ENCODE measurements at regions not wholly inside any gene's neighbourhood (a gene's known extent, or its start where the extent isn't known, plus 50 kb on each side); places are given as distances from the start of the nearest gene placed in this dataset.
A peak's percentile ranks its signal among the peaks of the same experiment; 100 is the strongest.

DNA sequence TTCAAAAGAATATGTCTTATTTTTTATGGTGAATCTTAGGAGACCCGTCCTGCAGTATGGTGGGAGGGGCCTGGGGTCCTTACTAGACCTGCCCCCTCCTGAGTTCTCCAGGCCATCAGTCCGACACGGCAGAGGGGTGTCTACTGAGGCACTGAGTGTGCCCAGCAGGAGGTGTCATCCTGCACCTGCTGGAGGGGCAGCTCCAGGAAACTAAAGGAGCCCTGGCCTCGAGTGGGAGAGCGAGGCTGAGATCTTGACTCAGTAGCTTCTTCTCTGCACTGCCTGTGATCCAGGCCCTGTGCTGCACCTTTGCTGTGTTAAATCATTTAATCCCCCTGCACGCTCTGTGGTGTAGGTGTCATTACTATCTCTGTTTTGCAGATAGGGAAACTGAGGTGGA, 587.7 kb downstream of the PTPRU start:
- no peak for DNase-seq

DNA sequence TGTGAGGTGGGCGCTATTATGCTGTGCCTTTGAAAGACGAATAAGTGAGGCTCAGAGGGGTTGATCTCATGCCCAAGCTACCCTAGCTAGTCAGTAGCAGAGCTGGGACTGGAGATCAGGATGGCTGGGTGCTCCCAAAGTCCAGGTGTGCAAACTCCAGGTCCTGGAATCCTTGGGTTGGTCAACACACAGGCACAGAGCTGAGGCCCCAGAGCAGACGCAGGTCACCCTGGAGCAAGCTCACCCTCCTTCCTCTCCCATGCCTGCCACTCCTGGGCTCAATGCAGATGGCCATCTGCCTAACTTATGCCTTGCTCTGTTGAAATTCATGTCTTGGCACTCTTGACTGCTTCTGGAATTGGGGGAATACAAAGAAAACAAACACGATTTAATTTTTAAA, 587.2 kb downstream of the PTPRU start:
- DNase-seq, result no peak

DNA sequence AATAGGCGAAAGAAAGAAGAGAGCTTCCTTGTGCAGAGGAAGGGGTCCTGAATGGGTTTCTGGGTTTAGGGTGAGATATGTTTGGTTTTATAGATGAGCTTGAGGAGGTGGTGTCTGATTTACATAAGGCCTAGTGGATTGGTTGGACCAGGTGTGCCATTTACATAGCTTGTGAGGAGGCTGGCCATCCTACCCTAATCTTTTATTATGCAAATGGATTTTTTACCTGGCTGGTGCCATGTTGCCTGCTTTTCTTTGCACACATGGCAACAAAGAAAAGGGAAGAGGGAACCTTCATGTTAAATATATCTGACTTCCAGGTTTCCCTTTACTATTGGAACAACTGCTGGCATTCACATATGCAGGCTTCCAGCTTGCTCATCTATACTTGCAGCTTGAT, 585.3 kb downstream of the PTPRU start:
- DNase-seq, result no peak

DNA sequence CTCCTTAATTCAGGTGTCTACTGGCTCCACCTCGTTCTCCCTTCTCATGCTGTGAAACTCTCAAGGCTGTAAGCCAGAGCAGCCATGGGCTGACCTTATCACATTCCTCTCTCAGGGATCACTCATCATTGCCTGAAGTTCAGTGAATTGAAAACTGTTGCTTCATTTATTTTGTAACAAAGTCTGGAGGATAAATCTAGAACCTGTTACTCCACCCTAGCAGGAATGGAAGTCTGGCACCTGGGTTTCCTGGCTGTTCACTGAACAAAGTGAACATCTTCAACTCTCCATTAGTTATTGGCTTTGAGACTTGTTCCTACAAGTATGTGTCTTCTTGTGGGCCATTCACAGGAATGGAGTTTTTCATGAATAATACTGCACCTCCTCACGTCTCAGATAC, 584.1 kb downstream of the PTPRU start:
- no peak for DNase-seq

DNA sequence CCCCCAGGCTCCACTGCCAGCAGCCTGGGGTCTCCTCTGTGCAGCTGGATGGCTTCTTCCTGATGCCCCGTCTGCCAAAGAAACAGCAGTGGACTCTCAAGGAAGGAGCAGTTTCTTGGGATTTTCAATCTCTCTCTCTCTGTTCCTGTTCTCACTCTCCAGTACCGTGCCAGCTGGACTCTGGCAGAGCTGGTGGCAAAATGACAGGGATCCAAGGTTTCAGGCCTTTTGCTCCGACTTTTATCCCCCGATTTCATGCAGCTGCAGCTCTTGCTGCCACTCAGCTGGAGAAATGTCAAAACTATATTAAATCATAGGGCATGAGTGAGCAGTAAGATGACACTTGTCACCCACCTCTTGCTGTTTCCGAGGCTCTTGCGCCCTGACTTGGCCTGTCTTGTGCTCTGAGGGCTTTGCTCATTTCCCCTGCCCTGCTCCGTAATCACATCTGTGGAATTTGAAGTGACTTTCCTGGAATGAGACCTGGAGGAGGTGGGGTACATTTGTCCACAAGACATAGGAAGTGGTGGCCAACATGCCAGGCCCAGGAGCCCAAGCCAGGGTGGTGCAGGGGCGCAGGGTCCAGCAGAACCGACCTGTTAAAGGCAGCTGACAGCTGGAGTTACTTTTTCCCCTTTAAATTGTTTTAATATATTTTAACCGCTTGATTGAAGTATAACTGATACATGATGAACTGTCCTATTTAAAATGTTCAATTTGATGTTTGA, 576.2 kb downstream of the PTPRU start:
- no peak for DNase-seq

DNA sequence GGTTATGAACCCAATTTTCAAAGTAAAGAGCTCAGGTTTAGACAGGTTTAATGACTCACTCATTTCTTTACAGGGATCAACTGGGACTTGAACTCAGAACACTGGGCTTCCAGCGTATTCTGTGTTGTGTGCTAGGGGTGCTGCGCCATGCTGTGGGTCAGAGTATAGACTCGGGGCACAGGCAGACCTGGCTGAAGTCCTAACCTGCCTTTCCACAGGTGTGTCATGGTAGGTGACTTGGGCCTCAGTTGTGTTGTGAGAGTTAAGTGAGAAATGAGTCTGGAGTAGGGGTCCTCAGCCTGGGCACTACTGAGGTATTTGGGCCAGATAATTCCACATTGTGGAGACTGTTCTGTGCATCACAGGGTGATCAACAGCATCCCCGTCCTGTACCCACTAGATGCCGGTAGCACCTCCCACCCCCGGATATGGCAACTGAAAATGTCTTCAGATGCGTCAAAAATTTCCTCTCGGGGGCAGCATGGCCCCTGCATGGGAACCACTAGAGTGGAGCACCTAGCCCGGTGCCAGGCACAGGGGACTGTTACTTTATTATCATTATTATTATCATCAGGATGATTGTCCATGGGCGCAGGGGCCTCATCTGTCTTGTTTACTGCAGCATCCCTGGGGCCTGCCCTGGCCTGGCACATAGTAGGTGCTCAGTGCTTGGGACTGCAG, 575.5 kb downstream of the PTPRU start:
- DNase-seq, result no peak

DNA sequence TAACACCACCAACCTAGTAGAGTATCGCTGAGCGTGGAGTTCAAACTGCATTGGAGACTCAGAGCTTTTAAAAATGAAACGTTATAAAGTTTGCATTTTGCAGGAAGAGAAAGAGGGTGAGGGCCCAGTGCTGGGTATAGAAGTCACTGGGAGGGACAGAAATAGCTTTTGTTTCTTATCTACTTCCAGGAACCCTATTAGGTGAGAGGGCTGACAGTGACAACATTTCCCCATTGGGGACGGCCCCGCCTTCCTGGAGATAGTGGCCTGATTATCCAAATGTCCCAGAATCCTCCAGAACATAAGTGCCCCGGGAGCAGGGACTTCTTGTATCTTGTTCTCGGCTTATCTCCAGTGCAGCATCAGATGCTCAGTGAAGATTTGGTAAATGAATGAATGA, 574.9 kb downstream of the PTPRU start:
- DNase-seq, result no peak

DNA sequence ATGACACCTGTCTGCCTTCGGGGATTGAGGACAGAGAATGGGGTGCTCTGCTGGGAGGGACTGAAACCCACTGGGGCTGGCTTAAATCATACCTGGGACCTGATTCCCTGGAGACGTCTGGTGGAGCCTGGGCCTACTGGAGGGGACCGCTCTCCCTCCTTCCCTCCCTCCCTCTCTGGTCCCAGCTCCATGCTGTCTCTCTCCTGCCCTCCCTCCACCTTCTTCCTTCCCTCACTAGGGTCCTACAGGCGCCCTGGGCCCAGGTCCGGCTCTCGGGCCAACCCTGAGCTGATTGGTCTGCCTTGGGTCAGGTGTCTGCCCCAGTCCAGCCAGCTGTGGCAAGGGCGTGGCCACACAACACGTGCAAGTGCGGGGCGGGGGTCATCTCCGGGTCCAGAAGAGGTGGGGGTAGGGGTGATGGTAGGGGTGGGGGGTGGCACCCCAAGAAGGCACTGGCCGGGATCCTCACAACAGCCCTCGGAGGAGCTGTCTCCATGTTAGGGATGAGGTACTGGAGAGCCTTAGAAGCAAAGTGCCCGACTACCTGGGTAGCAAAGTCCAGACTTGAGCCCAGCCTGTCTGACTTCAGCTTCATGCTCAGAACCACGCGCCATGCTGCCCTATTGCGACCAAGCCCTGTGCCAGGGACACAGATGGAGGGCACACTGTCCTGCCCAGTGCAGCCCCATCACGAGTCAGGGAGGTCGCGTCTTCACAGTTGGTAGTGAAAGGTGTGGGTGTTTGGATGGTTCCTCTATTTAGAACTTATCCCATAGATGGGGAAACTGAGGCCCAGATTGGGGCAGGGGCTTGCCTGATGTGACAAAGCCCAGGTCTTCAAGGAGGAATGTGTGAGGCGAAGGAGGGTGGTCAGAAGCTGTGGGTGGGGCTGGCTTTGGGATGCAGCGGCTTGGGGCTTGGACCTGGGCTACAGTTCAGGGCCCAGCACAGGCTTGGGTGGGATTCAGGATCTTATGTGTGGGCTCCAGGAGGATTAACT, 574.1 kb downstream of the PTPRU start:
- peak in 1 of 2 experiments; percentile 1 for DNase-seq

DNA sequence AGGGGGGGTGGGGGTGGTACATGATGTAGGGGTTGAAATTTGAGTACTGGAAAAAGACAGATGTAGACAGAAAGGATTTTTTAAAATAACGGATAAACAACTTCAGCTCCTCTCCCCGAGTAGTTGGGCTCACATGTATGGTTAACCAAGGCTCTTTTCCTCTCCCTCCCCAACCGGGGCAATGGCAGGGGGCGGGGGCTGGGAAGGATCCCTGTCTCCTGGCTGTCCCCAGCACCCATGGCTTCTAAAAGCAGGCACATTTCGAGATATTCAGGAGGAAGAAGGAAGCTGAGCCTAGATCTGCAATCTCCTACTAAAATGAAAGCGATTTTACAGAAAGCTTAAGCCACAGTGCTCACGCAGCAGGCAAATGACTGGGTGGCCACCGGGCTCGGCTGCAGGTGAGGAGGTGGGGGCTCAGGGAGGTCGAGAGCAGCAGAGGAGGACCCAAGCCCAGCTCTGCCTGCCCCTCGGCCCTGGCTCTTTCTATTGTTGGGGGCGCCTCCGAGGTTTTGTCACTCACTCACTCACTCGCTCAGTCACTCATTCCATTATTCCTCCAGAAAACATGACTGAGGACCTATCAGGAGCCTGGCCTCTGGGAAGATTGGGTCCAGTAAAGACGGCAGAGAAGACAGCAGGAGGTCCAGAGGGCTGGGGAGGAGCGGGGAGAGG, 573.3 kb downstream of the PTPRU start:
- no peak for DNase-seq

DNA sequence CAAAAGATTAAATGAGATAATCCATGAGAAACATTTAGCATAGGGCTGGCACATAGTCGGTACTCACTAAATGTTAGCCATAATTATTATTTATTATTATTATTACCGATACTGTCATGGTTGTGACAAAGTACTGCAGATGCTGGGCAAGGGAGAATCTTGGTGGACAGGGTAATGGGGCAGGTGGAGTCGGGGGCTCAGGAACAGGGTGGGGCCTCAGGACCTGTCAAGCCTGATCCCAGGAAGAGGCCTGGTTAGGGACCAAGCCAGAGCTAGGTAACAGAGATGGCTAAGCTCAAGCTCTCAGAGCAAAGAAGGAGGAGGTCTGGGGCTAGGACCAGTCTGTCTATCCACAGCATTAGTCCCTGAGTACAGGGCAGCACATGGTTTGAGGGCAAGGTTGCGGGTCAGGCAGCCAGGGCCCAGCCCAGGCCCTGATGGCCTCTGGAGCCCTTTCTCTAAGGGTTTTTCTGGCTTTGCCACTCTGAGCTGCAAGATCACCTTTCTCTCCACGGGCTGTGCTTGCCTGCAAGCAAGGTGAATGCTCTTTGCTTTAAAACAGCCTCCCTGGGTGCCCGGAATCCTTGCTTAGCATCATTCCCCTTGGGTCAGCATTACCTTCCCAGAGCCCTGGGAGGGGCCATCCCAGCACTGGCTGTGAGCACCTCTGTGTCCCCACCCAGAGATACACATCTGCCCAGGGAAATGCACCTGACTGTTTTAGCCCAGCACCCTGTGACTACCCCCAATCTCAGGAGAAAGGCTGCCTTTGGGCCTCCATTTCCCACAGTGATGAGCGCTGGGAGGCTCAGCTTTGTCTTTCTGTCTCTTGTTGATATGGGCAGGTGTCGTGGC, 572.0 kb downstream of the PTPRU start:
- DNase-seq, result no peak

DNA sequence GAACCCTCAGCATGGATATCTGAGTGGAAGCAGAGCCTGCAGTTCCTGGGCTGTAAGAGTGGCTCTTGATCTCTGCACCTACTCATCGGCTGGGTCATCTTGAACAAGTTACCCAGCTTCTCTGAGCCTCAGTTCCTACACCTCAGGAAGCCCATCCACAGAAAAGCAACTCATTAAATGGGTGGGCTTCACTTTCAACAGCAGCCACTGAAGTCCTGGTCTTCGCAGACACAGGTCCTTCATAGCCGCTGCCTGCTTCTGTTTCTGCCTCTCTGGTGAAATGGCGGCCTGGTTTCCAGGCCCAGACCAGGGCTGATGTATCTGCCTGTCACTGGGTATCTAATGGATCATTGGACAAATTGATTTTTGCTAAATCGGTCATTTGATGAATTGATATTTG, 571.4 kb downstream of the PTPRU start:
- no peak for DNase-seq

DNA sequence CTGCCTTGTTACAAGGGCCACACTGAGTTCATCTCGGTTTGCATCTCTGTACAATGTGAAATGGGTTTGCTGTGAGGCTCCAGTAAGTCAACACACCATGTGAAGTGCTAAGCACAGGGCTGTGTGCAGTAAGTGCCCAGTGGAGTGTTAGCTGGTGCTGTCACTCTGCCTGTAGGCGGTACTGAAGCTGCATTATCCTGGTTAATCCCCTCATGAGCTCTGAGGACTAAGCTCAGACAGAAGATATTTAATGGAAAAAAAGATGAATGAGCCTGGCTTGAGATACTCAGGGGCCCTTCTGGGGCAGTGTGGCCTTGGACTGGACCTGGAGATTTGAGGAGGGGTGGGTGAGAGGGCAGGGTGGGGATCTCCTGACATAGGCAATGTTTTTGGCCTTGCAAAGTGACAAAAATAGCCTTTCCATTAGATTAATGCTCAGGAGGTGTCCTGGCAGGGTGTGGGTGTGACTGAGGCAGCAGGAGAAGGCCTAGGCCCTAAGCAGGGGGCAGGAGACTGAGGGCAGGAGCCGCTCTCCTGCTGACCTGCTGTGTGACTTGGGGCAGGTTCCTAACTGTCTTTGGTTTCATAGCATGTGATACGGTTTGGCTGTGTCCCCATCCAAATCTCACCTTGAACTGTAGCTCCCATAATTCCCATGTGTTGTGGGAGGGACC, 570.5 kb downstream of the PTPRU start:
- no peak for DNase-seq

DNA sequence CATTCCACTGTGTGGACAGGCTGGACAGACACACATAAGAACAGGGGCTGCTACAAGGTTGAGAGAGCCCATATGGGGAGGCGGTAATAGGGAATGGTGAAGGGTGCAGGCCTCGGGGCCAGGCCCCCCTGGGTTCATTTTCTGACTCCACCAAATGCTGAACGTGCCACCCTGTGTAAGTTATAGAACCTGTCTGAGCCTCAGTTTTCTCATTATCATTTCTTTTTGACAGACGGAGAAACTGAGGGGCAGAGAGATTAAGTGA, 569.5 kb downstream of the PTPRU start:
- DNase-seq, result no peak

DNA sequence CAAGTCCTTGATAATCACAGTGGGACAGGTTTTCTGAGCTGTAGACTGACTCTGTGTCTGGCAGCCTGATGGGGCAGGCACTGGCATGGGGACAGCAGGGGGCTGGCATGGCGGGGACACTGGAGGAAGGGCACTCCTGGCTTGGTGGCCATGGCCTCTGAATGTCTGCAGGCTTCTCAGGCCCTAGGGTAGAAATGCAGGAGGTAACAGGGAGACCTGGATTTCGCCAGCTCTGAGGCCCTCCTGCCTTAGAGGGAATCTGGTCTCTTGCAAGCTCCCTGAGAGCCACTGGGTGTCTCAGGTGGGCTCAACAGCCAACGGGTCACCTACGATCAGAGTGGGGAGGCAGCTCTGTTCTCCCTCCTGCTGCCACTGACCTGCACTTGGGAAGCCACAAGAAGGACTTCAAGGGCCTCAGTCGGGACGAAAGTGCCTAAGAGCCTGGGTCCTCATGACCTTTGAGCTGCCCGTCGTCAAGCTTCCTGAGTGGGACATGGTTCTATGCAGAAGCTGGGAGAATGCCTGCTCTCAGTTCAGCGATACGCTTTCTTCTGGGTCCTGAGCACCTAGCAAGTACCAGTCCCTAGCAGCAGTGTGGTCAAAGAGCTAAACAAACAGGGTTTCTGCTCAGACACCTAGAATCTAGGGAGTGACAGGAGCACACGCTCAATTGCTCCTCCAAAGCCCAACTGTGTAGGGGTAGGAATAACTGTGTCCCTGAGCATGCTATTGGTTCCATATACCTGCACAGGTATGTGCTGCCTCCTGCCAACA, 569.0 kb downstream of the PTPRU start:
- peak in 1 of 2 experiments; percentile 7 for DNase-seq

DNA sequence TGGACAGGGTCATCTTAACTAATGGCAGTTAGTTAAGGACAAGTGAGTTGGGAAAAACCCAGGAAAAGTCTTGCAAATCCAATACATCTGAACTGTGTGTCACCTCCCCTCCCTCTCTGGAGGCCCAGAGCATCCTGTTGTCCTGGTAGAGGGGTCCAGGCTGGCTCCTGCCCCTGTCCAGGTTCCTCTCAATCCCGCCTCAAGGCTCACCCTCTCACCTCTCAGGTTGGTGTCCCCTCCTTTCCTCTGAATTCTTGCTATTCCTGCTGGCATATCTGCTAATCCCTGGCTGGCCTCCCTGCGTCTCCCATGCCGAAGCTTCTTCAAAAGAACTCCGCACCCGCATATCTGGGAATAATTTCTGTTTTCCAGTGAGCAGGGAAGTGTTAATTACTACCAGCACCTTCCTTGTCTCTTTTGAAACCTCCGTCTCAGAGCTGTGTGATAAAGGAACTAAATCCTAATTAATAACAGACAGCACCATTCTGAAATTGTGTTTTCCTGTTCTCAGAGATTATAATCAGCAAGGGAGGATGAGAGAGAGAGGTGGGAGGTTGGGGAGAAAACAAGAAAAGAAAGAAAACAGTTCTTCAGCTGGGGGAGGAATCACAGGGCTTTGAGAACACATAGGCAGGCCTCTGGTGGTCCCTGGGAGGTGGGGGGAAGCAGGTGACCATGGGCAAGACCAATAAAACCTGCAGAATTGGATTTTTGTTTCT, 568.0 kb downstream of the PTPRU start:
- peak in 1 of 2 experiments; percentile 8 for DNase-seq

DNA sequence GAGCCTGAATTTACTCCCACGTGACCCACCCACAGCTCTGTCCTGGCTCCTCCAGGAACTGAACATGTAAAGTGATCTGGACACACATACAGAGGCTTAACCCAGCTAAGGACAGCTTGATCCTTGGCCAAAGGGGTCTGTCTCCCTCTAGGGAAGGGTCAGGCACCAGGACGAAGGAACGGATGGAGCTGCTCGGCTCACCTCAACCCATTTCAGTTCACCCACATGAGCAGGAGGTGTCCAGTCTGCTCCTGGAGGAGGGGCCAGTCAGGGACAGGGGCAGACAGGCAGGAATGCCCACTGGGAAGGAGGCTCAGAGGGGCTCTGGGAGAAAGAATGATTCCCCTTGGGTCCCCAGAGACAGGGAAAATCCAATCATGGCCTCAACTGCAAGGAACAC, 567.2 kb downstream of the PTPRU start:
- DNase-seq, result peak in 1 of 2 experiments; percentile 2

DNA sequence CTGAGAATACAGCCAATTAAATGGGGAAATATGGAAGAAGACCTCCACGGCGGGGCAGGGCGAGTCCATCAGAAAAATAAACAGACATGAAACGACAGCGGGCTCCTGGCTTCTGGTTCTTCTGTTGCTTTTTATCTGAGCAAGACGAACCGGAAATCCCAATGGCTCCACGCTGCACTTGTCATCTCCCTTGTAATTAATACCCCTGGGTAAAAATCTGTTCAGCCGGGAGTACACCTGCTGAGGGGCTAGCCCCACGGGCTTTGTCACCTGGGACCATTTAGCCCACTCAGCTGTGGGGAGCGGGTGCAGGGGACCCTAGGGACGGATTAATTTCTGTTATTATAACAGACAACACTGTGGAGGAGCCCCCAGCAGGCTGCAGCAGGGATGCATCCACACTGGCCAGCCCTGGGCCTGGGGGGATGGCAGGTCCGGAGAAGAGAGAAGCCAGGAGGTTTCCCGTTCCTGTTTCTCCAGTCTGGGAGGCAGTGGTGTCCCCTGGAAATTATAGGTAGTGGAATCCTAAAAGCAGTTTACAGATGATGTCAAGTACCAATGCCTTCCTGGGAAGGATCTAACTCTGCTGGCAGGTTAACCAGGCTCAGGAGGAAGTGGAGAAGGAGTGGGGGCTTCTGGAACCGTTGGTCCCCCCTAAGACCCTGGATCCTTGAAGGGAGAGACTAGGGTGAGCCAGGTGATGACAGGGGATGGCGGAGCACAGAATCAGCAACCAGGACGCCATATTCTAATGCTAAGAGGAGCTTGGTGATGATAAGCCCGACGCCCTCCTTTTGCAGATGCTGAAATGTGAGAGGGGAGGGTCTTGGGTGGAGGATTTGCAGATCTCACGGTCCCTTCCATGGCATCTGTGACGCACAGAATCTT, 566.1 kb downstream of the PTPRU start:
- DNase-seq, result no peak

DNA sequence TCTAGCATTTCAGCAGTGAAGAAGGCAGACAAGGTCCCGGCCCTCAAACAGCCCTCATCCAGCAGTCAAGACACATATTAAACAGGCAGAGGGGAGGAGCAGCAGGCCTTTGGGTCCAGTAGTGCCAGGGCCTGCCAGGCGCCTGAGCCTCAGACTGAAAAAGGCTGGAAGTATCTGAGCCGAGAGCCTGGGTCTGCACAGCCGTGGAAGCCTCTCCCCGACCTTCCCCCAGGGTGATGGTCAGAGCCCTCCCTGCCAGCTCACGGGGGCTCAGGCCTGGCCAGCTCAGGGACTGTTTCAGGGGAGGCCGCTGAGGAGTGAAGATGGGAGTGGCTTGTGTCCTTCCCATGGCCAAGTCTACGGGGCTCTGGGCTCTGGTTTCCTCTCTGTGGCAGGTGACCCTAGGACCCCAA, 565.2 kb downstream of the PTPRU start:
- no peak for DNase-seq

DNA sequence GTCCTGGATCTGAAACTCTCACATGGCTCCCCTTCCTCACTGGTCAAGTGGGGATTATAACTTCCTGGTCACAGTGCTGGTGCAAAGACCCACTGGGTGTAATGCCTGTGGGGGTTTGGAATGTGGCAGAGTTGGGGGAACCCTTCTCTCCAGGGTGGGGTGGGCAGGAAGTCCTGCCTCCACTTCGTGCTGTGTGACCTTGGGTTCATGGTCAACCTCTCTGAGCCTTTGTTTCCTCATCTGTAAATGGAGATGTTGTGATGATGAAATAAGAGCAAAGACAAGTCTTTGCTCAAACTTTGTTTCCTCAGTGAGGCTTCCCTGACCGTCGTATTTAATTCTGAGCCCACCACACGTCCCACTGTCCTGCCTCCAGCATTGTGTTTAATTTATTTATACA, 564.7 kb downstream of the PTPRU start:
- no peak for DNase-seq

Data from activated T-cell treated with anti-CD3 and anti-CD28 coated beads, Interleukin-2, amount 50 U/mL, for 48 hours (primary cell).